Gastrocnemius medialis (tissue), 4 donors: ENCODE measurements at regions not wholly inside any gene's neighbourhood (a gene's known extent, or its start where the extent isn't known, plus 50 kb on each side); places are given as distances from the start of the nearest gene placed in this dataset.

Experiments
- ATAC-seq, 2 donors: fragments of 150-250 bp; one replicate each; pipeline ENCODE4 v1.9.1; 2016
- DNase-seq, 2 donors: peaks; one replicate each; pipeline ENCODE4 v3.0.0-alpha.2; 2019
- H3K27ac ChIP-seq, 4 donors: fragments of 200-600 bp; sonication (generic); 1 replicate in 1 of 4; 2 replicates in 3 of 4; pipeline ENCODE4 v1.5.1; 2016 to 2018; ENCODE audit warnings: mild to moderate bottlenecking in 2 of 4, moderate library complexity in 1 of 4
- H3K27me3 ChIP-seq, 3 donors: fragments of 200-600 bp; sonication (generic) in 2 of 3; 1 replicate in 1 of 3; 2 replicates in 2 of 3; pipeline versions ENCODE4 v1.5.1 to v1.6.0; 2016 to 2019; ENCODE audit warnings: mild to moderate bottlenecking in 1 of 3, moderate library complexity in 1 of 3
- H3K36me3 ChIP-seq, 2 donors: fragments of 200-600 bp; sonication (generic) in 1 of 2; one replicate each; pipeline ENCODE4 v1.5.1; 2017 to 2018
- H3K4me1 ChIP-seq, 2 donors: fragments of 200-600 bp; sonication (generic) in 1 of 2; one replicate each; pipeline ENCODE4 v1.5.1; 2016 to 2017; ENCODE audit warnings: mild to moderate bottlenecking in 2 of 2
- H3K4me3 ChIP-seq, 4 donors: fragments of 200-600 bp; sonication (generic) in 3 of 4; 1 replicate in 1 of 4; 2 replicates in 3 of 4; pipeline ENCODE4 v1.5.1; 2016 to 2019; ENCODE audit warnings: mild to moderate bottlenecking in 2 of 4
- H3K9me3 ChIP-seq, 3 donors: fragments of 200-600 bp; sonication (generic) in 2 of 3; 1 replicate in 1 of 3; 2 replicates in 2 of 3; pipeline ENCODE4 v1.5.1; 2016 to 2019
- CTCF ChIP-seq, 5 experiments: fragments of 450-650 bp in 3 of 5; fragments of 200-600 bp in 2 of 5; sonication (generic) in 2 of 5; IDR thresholded peaks in 4 of 5; conservative IDR thresholded peaks in 1 of 5; 1 replicate in 4 of 5; 2 replicates in 1 of 5; pipeline ENCODE4 v1.5.1; 2016 to 2019; ENCODE audit warnings: antibody characterized with exemption in 5 of 5, mild to moderate bottlenecking in 3 of 5, moderate library complexity in 3 of 5
- POLR2A ChIP-seq, 2 donors: fragments of 450-650 bp; IDR thresholded peaks; one replicate each; pipeline ENCODE4 v1.6.1; 2017; ENCODE audit warnings: antibody characterized with exemption in 2 of 2, mild to moderate bottlenecking in 2 of 2, moderate library complexity in 2 of 2
- in situ Hi-C, 4 donors: fragments of 200-750 bp; cut with MboI; loops; one replicate each; pipeline versions ENCODE4 v1.15.0 to v1.8.0; 2017; ENCODE audit warnings: low sequenced_read_pairs in 4 of 4
- intact Hi-C: fragments of 100-400 bp; cut with DNase I; formaldehyde crosslinking; loops from one replicate; pipeline ENCODE4 v1.15.1; 2023; ENCODE audit warnings: low total_unique reads

- ATAC-seq (no peak), DNase-seq (no peak)
- no peak overlapping the region for H3K4me3 ChIP-seq
- H3K36me3 ChIP-seq, result no peaks in the 10 kb centered on the region
- intact Hi-C loops (no loop called here), in situ Hi-C loops (no loop called here)
- H3K9me3 ChIP-seq, result no peaks in the 10 kb centered on the region
- H3K27me3 ChIP-seq, result no peaks in the 10 kb centered on the region
- no peak for TF ChIP-seq CTCF (IDR thresholded peaks at IDR 0.05 in 4 of 5, conservative IDR thresholded peaks at IDR 0.05 in 1 of 5)
- TF ChIP-seq POLR2A (IDR thresholded peaks at IDR 0.05), result no peak
- H3K4me1 ChIP-seq, result no peaks in the 10 kb centered on the region
- no peak overlapping the region for H3K27ac ChIP-seq
Measured at GRCh38 chr5:153222936-153223335, 267.5 kb upstream of the GRIA1 start.

- intact Hi-C loops, result no loop called here
- no peaks in the 10 kb centered on the region for H3K27me3 ChIP-seq
- no peak for TF ChIP-seq POLR2A (IDR thresholded peaks at IDR 0.05)
- no peak for TF ChIP-seq CTCF (IDR thresholded peaks at IDR 0.05 in 4 of 5, conservative IDR thresholded peaks at IDR 0.05 in 1 of 5)
- H3K36me3 ChIP-seq, result no peaks in the 10 kb centered on the region
- no peak overlapping the region for H3K27ac ChIP-seq
- H3K4me1 ChIP-seq, result no peaks in the 10 kb centered on the region
- in situ Hi-C loops, result no loop called here
- no peak for ATAC-seq
- no peak for DNase-seq
- no peak overlapping the region for H3K4me3 ChIP-seq
- no peaks in the 10 kb centered on the region for H3K9me3 ChIP-seq
Measured at GRCh38 chr5:153223376-153223775, 267.1 kb upstream of the GRIA1 start.

- no peaks in the 10 kb centered on the region for H3K36me3 ChIP-seq
Measured at GRCh38 chr5:153224651-153225050, 265.8 kb upstream of the GRIA1 start.

GRCh38 chr5:153233933-153234332, 256.5 kb upstream of the GRIA1 start:
- no peaks in the 10 kb centered on the region for H3K27me3 ChIP-seq
- intact Hi-C loops, result no loop called here
- DNase-seq, result no peak
- H3K9me3 ChIP-seq, result no peaks in the 10 kb centered on the region
- H3K4me1 ChIP-seq, result no peaks in the 10 kb centered on the region
- in situ Hi-C loops, result no loop called here
- ATAC-seq, result no peak
- no peak overlapping the region for H3K27ac ChIP-seq
- no peaks in the 10 kb centered on the region for H3K36me3 ChIP-seq
- TF ChIP-seq CTCF (IDR thresholded peaks at IDR 0.05 in 4 of 5, conservative IDR thresholded peaks at IDR 0.05 in 1 of 5), result no peak
- no peak for TF ChIP-seq POLR2A (IDR thresholded peaks at IDR 0.05)
- H3K4me3 ChIP-seq, result no peak overlapping the region

More at GRCh38 chr5:153224651-153225050, 265.8 kb upstream of the GRIA1 start:
- in situ Hi-C loops, result no loop called here
- no peaks in the 10 kb centered on the region for H3K27me3 ChIP-seq
- H3K4me1 ChIP-seq, result no peaks in the 10 kb centered on the region
- no peaks in the 10 kb centered on the region for H3K9me3 ChIP-seq
- no peak for DNase-seq
- no peak overlapping the region for H3K4me3 ChIP-seq
- intact Hi-C loops, result no loop called here
- ATAC-seq, result no peak
- TF ChIP-seq CTCF (IDR thresholded peaks at IDR 0.05 in 4 of 5, conservative IDR thresholded peaks at IDR 0.05 in 1 of 5) (no peak), POLR2A (IDR thresholded peaks at IDR 0.05) (no peak)
- H3K27ac ChIP-seq, result no peak overlapping the region

GRCh38 chr5:153236319-153236718, 254.2 kb upstream of the GRIA1 start:
- intact Hi-C loops, result no loop called here

More at GRCh38 chr5:153236319-153236718, 254.2 kb upstream of the GRIA1 start:
- no peak for TF ChIP-seq CTCF (IDR thresholded peaks at IDR 0.05 in 4 of 5, conservative IDR thresholded peaks at IDR 0.05 in 1 of 5)
- H3K27me3 ChIP-seq, result no peaks in the 10 kb centered on the region
- H3K27ac ChIP-seq, result no peak overlapping the region
- no peak overlapping the region for H3K4me3 ChIP-seq
- in situ Hi-C loops, result no loop called here
- H3K36me3 ChIP-seq, result no peaks in the 10 kb centered on the region
- H3K4me1 ChIP-seq, result no peaks in the 10 kb centered on the region
- H3K9me3 ChIP-seq, result no peaks in the 10 kb centered on the region
- ATAC-seq (no peak), DNase-seq (no peak)
